GM21515 (cell line): ENCODE measurements at regions not wholly inside any gene's neighbourhood (a gene's known extent, or its start where the extent isn't known, plus 50 kb on each side); places are given as distances from the start of the nearest gene placed in this dataset.

Experiments used
- ATAC-seq: cut with Tn5 transposase; IDR thresholded peaks from one replicate; pipeline ENCODE4 v1.9.1; 2021; ENCODE audit not compliant: unreplicated experiment

DNA sequence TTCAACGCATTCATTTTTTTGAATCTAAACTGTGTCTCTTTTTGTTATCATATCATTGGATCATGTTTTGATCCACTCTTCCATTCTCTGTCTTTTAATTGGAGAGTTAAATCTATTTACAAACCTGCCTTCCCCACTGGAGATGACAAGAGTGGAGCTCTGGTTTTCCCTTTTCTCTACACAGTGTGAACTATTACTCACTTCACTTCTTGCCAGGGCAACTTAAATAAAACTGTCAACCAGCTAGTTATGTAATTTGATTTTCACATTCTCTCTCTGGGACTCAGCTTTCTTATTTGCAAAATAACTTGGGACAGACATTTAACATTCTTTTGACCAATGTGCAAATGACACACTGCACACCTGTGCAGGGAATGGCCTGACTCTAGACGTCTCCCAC lies 230.8 kb upstream of the CST7 start:
- ATAC-seq: no peak

DNA sequence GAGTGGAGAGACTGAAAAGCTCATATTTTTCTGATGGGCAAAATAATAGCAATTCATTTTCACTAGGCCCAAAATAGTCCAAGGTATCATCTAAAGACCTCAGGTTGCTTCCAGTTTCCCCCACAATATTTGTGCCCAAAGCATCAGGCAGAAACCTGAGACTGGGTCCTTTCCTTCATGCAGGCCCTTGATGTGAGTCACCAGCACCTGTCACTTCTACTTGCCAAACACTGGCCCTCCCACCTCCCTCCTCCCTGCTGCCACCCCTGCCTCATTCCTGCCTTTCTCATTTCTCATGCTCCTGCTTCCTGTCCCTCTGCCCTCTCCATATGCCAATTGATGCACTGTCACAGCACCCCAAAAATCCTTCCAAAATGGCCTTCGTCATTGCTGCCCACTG lies 230.4 kb upstream of the CST7 start:
- ATAC-seq: no peak

DNA sequence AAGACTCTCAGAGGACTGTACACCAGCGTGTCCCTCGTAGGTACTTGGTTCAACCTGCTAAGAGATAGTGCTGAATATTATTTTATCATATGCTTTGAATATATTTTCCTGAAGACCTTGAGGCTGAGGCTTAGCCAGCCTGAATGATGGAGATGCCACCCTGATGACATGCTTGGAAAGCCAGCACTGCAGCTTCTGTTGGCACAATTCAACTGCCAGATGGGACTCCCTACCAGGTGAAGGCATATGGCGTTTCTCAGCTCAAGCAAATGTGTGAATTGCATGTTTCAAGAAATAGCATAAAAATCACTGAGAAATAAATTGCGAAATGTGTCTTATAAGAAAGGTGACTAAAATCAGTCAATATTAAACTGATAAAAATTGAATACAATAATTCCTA lies 228.1 kb upstream of the CST7 start:
- ATAC-seq: no peak

DNA sequence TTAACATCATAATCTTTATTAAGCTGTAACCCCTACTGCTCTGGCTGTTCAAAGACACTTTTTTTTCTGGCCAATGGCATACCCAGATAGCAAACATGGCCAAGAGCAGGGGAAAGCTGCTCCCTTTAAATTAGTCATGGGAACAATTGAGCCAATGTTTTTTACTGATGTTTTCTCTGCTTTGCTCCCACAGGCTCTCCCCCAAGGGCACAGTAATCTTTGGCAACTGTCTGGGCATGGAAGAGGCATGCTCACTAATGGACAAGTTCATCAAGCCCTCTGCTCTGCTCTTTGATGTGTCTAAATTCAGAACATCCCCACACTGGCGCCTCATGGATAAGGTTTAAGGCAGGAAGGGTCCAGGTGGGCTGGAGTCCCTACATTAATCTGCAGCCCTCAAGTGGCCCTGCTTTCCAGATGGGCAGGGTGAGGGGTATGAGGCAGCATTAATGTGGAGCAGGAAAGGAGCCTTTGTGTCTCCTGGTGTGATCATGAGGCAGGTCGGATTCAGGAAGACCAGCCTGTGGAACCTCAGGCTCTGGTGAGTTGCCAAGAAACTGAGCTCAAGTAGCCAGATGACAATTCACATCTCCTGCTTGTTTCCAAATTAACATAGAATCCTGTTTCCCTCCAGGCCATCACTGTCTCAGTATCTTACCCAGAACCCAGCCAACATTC lies 227.0 kb upstream of the CST7 start:
- no peak for ATAC-seq

DNA sequence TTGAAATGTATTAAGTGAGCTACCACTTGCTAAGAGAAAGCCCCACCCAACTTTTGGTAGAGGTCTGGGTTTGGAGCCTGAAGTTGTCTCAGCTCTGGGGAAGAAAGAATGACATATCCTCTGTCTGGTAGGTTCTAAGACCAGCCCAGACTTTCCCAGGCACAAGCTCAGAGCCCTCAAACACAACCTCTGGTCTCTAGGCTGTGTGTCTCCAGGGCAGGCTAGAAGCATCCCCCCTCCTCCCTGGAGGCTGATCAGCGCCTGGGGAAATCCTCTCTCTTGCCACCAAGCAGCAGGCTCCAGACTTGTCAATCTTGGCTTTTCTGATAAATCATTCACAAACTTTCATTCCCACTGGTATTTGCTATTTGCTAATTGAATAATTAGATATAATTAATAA lies 226.5 kb upstream of the CST7 start:
- no peak for ATAC-seq

DNA sequence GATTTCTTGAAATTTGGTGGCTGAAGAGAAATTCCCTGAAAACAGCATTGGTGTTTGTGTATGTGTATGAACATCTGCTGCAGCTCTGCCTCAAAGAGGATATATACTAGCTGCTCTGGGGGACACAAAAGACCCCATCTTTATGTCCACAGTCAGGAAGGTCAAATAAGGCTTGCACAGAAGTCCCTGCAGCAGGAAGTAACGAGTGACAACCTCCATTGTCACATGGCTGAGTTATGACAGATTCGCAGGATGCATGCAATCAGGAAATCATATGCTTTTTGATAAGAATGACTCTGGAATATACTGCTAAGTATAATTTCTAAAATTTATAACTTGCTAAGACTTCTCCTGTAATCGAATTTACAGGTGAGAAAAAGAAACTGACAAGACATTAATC lies 225.9 kb upstream of the CST7 start:
- no peak for ATAC-seq

DNA sequence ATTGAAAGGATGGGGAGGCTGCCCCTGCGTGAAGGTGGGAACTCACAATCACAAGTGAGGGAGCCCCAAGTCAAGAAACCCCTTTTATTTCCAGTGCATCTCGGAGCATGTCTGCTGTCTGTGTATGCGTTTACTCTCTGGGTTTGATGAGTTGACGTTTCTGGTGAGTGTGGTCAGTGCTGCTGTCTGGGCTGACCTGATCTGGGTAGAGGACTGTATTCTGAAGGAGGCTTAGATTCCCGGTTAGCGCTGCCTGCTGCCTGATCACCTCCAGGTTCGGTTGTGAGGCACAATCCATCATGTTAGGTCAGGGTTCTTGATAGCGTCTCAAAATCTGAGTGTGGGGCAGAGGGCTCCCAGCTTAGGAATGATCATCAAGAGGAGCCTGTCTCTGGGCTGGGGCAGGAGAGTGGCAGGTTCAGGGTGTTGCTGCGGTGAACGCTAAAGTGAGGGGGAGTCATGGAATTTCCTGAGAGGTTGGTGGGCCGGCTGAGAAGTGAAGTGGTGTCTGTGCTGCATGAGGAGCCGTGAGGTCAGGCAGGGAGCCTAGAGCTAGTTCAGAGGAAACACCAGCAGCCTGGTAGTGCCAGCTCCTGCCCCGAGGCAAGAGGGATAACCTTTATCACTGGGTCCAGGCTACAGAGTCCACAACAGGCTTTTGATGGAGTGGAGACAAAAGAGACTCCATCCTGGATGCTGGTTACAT lies 225.3 kb upstream of the CST7 start:
- no peak for ATAC-seq

DNA sequence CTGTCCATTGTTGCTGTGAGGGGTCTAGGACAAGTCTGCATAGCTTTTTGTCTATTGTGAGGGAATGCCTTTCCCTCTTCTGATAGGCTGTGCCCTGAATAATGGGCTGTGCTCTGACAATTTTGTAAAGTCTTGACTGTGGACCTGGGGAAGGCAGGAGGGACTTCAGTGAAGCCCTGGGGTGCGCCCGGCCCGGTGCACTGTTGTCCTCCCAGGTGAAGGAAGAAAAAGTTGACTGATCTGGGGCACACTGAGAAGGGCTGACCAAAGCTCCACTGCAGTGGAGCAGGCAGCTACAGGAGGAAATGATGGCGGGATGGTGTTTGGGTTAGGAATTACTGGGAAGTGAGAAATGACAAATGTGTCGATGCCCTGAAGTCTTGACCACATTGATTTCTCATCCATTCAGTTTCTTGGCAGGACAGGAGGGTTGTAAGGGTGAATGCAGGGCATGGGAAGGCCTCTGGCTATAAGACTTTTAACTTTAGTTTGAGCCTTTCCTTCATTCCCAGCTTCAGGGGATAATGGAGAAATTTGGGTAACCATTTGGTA lies 224.0 kb upstream of the CST7 start:
- no peak for ATAC-seq

DNA sequence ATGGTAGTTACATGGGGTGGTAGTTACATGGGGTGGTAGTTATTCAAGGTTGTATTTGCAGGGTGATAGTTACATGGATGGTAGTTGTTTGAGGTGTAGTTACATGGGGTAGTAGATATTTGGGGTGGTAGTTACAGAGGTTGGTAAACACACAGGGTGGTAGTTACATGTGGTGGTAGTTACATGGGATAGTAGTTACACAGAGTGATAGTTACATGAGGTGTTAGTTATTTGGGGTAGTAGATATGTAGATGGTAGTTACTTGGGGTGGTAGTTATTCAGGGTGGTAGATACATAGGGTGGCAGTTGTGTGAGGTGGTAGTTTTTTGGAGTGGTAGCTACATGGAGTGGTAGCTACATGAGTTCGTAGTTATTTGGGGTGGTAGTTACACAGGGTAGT lies 221.3 kb upstream of the CST7 start:
- no peak for ATAC-seq

DNA sequence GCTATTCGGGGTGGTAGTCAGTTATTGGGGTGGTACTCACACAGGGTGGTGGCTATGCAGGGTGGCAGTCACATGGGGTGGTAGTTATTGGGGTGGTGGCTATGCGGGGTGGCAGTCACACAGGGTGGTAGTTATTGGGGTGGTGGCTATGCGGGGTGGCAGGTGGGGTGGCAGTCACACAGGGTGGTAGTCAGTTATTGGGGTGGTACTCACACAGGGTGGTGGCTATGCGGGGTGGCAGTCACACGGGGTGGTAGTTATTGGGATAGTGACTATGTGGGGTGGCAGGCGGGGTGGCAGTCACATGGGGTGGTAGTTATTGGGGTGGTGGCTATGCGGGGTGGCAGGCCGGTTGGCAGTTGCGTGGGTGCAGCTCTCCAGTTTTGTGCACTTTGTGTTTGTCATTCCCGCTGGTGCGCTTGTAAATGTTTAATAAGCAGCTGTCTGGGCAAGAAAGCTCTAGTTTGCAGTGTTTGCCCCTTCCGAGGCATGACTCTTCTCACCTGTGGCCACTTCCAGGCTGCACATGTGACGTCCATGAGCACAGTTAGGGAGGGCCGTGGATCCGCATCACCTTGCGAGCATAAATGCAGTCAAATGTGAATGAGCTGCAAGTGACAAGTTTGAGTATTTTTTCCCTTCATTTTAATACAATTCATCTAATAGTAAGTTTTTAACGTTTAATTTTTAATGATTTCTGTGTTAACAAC lies 219.0 kb upstream of the CST7 start:
- ATAC-seq: no peak

DNA sequence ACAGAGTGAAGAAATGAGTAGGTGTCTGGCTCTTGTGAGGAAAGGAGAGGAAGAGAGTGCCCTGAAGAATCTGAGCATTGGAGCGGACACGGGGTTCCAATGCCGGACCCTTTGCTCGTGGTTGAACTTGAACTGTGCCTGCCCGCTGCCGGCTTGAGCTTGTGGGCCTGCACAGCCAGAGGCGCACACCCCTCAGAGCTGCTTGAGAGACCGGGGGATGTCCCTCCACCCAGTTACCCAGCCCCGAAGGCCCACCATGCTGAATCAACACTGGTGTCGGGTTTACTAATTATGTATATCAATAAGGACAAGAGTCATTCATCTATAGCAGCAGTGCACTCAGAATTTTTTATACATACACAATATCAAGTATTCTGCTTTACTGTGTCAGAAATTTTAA lies 218.3 kb upstream of the CST7 start:
- ATAC-seq: no peak

DNA sequence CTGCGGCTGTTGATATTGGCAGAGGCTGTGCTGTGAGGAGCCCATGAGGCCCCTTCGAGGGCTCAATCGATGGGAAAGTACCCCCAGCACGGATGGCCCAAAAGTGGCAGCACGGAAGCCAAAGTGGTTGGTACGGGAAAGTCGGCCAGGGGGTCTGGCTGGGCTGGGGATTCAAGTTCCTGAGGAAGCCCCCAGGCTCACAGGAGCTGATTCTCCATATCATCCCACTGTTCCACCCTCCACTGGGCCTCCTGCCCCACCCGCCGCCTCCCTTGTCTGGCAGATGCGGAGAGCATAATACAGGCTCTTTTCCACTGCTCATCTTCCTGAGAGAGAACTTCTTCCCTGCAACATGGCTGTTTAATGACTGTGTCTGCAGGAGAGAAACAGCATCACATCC lies 217.8 kb upstream of the CST7 start:
- no peak for ATAC-seq

DNA sequence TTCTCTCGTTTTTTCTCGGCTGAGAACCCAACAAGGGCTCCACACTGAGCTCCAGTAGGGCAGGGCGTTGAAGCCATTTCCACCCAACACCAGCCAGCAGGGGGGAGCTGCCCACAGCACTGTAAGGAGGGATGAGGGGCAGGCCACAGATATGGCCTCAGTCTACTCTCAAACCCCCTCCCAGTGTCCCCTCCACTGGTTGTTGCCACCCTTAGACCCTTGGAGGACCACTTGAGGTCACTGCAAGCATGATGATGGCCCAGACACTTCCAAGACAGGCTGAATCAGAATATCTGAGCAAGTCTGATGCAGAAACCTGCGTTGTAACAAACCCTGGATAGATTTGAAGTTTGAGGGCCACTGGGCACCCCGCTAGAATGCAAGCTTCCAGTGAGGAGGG lies 217.0 kb upstream of the CST7 start:
- ATAC-seq: no peak

DNA sequence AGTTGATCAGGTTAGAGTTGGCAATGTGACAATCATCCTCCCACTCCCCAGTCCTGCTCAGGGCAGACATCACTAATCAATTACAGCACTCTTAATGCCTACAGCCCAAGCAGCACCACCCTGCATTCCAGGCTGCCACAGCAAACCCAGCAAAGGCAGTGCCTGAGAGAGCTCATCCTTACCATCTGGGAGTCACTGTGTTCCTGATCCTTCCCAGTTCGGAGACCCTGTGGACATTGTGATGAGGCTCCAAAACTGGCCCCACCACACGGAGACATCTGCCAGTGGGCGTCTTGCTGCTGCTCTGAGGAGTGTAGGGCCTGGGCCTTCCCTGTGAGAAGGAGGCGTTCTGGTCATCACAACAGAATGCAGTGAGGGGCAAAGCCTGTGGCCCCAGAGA lies 216.5 kb upstream of the CST7 start:
- no peak for ATAC-seq

DNA sequence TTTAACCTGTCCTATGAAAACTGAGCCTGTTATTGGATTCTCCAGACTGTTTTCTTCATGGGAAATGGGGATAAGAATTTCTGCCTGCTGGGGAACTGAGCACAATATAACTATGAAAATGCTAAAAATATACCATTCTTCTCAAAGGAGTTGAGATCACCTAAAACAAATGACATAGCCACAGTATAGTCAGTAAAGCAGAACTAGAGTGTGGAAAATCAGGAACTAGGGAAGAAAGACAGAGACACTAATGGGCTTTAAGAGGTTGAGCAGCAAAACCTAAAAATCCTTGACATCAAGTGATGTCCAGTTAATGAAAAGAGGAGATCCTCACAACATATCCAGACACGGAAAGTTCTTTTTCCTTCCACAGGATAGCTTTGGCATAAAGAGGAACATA lies 215.7 kb upstream of the CST7 start:
- ATAC-seq: no peak

DNA sequence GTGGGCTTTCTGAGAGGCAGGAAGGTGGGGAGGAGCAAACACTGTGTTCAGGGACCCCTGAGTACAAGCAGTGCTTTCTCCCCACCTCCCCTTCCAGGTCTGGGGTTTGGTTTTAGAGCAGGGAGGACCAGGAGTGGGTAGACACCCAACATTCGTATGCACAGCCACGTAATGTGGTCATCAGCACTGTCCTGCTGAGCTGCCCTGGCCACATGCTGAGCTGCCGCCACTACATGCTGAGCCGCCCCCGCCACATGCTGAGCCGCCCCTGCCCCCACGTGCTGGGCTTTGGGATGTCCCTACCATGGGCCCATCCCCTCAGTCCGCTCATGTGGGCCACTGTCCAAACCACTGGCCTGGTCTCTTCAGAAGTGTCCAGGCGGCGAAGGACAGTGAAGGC lies 214.9 kb upstream of the CST7 start:
- no peak for ATAC-seq

DNA sequence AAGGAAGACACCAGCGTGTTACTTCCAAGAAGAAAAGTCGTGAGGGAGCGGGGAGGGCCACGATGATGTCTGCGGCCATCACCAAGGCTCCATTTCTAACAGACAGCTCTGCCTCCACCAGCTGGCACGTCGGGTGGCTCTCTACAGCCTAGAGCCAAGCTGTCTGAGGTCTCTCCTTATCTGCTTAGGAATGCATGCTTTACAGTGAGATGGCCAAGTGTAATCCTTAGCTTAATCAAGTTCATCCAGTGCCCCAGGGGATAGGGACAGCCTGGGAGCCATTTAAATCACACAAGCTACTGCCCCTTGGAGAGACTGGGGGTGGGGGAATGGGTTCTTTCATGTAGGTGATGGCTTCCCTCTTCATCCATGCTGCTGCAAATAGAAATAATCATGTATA lies 213.8 kb upstream of the CST7 start:
- ATAC-seq: no peak

DNA sequence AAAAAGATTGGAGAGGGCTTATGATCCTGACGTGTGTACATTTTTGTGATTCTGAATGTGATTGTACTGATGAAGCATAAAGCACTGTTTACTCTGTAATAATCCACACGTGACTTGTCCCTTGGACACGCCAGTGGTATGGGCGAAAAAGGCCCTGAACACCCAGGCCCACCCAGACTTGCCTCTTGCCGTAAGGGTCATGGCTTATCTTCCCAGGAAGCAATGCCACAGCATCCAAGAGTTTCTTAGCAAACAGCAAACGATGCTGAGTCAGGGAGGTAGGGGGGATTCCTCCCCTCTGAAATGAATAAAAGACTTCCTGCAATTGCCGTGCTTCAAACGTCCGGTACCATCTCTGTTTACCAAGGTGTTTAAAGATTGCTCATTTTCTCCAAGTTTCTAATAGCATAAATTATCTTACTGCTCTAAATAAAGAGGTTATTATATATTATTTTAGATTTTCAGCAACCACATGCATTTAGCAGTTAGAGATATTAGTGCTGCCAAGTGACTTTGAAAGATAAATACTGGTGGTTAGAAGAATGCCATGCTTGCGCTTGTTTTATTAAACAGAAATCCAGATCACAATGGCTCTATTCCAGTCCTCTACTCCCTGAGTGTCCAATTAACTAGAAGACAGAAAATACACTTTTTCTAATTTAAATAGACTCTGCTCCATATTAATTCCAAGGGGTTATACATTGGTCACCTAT lies 212.8 kb upstream of the CST7 start:
- no peak for ATAC-seq

DNA sequence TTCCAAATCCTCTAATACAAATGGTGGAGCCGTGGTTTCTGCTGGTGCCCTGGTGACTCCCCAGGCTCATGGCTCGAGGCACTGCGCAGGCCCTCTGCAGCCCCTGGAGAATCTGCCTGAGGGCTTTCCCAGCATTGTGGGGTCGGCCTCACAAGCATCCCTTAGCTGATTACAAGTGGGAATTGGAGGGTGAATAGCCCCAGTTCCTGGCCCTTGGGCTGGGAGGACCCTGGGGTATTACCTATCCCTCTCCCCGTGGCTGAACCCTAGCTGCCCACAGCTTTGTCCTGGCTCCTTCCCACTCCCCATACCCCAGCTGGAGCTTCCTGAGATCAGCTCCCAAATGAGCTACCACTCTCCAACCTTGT lies 212.2 kb upstream of the CST7 start:
- ATAC-seq: no peak

DNA sequence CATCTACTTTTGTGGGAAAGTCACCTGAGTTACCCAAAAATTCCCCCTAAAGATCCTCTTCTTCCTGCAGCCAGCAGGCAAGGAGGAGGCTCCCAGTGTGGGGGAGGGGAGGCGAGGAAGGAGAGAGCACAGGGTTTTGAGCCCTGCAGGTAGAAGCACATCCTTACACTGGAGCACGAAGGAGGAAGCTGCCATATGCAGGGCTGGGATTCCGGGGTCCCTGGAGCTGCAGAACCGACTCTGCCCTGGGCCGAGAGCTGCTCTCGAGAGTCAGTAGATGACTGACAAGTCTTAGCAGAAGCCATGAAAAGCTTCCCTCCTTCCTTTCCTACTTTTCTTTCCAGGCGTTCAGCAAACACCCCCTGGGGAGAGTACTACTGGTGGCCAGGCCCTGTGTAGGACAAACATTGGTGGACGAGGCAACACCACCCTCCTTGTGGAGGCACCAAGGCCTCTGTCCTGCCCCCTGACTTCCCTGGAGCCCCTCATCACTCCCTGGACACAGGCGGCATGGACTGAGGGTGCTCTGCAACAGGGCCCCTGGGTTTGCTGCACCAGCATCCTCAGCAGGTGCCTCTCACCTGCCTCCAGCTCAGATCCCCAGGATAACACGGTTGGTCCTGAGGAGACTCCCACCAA lies 211.7 kb upstream of the CST7 start:
- no peak for ATAC-seq
